ENCODE measurements at regions not wholly inside any gene's neighbourhood (a gene's known extent, or its start where the extent isn't known, plus 50 kb on each side); places are given as distances from the start of the nearest gene placed in this dataset.

DNA sequence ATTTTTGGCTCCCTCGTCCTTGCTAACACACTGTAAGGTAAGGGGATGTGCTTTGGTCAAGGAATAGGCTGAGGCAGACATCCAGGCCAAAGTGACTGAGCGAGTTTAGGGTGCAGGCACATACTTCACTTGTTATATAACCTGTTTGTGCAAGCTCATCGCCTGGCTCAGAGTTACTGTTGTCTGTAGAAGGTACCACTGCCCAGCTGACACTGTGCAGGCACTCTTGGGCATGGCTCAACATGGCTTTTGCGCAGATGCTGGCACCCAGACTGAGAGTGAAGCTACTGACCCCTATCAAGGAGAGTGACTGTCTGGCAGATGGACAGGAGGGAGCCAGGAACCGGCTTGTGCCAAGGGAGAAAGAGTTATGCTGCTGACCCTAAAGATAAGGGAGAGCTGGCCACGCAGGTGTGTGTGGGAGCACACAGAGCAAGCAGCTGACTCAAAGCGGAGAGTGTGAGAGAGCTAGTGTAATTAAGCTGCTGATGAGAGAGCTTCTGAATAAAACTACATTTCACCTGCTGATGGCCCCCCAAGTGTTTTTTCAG is 307.3 kb upstream of the USP24 start:
- no peak overlapping the region for H3K4me3 Mint-ChIP-seq
- no peak for TF ChIP-seq MXD4 (CRISPR knock-in tag; IDR thresholded peaks at IDR 0.05; ENCODE audit: borderline replicate concordance)
- no peak for TF ChIP-seq NFYB (CRISPR knock-in tag; conservative IDR thresholded peaks at IDR 0.05; ENCODE audit: low read depth)
- TF ChIP-seq, protein P1, sequence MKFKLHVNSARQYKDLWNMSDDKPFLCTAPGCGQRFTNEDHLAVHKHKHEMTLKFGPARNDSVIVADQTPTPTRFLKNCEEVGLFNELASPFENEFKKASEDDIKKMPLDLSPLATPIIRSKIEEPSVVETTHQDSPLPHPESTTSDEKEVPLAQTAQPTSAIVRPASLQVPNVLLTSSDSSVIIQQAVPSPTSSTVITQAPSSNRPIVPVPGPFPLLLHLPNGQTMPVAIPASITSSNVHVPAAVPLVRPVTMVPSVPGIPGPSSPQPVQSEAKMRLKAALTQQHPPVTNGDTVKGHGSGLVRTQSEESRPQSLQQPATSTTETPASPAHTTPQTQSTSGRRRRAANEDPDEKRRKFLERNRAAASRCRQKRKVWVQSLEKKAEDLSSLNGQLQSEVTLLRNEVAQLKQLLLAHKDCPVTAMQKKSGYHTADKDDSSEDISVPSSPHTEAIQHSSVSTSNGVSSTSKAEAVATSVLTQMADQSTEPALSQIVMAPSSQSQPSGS (CRISPR knock-in tag; IDR thresholded peaks at IDR 0.05; ENCODE audit: borderline replicate concordance, low read depth): no peak
- TF ChIP-seq JUN (CRISPR knock-in tag; IDR thresholded peaks at IDR 0.05): no peak
- TF ChIP-seq TP53 (CRISPR knock-in tag; IDR thresholded peaks at IDR 0.05): no peak
- TF ChIP-seq, protein P2, sequence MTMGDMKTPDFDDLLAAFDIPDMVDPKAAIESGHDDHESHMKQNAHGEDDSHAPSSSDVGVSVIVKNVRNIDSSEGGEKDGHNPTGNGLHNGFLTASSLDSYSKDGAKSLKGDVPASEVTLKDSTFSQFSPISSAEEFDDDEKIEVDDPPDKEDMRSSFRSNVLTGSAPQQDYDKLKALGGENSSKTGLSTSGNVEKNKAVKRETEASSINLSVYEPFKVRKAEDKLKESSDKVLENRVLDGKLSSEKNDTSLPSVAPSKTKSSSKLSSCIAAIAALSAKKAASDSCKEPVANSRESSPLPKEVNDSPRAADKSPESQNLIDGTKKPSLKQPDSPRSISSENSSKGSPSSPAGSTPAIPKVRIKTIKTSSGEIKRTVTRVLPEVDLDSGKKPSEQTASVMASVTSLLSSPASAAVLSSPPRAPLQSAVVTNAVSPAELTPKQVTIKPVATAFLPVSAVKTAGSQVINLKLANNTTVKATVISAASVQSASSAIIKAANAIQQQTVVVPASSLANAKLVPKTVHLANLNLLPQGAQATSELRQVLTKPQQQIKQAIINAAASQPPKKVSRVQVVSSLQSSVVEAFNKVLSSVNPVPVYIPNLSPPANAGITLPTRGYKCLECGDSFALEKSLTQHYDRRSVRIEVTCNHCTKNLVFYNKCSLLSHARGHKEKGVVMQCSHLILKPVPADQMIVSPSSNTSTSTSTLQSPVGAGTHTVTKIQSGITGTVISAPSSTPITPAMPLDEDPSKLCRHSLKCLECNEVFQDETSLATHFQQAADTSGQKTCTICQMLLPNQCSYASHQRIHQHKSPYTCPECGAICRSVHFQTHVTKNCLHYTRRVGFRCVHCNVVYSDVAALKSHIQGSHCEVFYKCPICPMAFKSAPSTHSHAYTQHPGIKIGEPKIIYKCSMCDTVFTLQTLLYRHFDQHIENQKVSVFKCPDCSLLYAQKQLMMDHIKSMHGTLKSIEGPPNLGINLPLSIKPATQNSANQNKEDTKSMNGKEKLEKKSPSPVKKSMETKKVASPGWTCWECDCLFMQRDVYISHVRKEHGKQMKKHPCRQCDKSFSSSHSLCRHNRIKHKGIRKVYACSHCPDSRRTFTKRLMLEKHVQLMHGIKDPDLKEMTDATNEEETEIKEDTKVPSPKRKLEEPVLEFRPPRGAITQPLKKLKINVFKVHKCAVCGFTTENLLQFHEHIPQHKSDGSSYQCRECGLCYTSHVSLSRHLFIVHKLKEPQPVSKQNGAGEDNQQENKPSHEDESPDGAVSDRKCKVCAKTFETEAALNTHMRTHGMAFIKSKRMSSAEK (CRISPR knock-in tag; IDR thresholded peaks at IDR 0.05; ENCODE audit: borderline replicate concordance): no peak
- no peaks in the 10 kb centered on the region for H3K36me3 Mint-ChIP-seq
- no peaks in the 10 kb centered on the region for H3K4me1 Mint-ChIP-seq
- peaks cover 5% of the 10 kb centered on the region; the same call in 1 of the 2 replicates for H3K27me3 Mint-ChIP-seq (ENCODE audit: low read depth)
- H3K9me3 Mint-ChIP-seq: peaks cover 9% of the 10 kb centered on the region; the same call in 1 of the 2 replicates
- ChIA-PET CTCF (no interaction called here), POLR2A (no interaction called here)
- no peak overlapping the region for H3K27ac Mint-ChIP-seq
- ATAC-seq: no peak
- no peak for DNase-seq (ENCODE audit: low spot score)

DNA sequence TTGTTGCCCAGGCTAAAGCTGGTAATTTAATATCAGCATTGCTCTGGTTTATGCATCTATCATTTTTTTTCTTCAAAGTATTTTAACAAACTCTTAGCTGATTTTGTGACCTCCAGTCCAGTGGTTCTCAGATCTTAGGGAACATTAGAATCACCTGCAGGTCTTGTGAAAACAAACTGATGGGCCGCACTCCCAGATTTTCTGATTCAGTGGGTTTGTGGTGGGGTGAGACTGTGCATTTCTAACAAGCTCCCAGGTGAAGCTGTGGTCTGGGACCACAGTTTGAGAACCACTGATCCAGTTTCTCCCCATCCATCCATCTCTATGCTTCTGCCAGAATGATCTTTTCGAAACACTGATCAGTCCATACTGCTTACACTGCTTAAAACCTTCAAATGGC is 305.7 kb upstream of the USP24 start:
- CTCF ChIA-PET: no interaction called here
- Mint-ChIP-seq H3K4me1 (no peaks in the 10 kb centered on the region), H3K27me3 (ENCODE audit: low read depth) (peaks cover 5% of the 10 kb centered on the region; the same call in 1 of the 2 replicates), H3K36me3 (no peaks in the 10 kb centered on the region), H3K9me3 (peaks cover 9% of the 10 kb centered on the region; the same call in 1 of the 2 replicates), H3K4me3 (no peak overlapping the region), H3K27ac (no peak overlapping the region)
- TF ChIP-seq NFATC4 (CRISPR knock-in tag; IDR thresholded peaks at IDR 0.05) (no peak), ELF4 (CRISPR knock-in tag; IDR thresholded peaks at IDR 0.05; ENCODE audit: low read depth) (no peak), CREB1 (CRISPR knock-in tag; IDR thresholded peaks at IDR 0.05) (no peak), ATF1 (CRISPR knock-in tag; IDR thresholded peaks at IDR 0.05) (no peak), GRHL2 (CRISPR knock-in tag; IDR thresholded peaks at IDR 0.05; ENCODE audit: insufficient replicate concordance, severe bottlenecking) (no peak), CBFB (CRISPR knock-in tag; IDR thresholded peaks at IDR 0.05; ENCODE audit: low read depth) (no peak), RELA (CRISPR knock-in tag; IDR thresholded peaks at IDR 0.05; ENCODE audit: borderline replicate concordance) (no peak), PRRX2 (CRISPR knock-in tag; IDR thresholded peaks at IDR 0.05) (no peak), SMAD4 (CRISPR knock-in tag; IDR thresholded peaks at IDR 0.05) (no peak), FOXJ3 (CRISPR knock-in tag; IDR thresholded peaks at IDR 0.05; ENCODE audit: borderline replicate concordance) (no peak), JAZF1 (CRISPR knock-in tag; IDR thresholded peaks at IDR 0.05) (no peak)
- TF ChIP-seq, protein P3, sequence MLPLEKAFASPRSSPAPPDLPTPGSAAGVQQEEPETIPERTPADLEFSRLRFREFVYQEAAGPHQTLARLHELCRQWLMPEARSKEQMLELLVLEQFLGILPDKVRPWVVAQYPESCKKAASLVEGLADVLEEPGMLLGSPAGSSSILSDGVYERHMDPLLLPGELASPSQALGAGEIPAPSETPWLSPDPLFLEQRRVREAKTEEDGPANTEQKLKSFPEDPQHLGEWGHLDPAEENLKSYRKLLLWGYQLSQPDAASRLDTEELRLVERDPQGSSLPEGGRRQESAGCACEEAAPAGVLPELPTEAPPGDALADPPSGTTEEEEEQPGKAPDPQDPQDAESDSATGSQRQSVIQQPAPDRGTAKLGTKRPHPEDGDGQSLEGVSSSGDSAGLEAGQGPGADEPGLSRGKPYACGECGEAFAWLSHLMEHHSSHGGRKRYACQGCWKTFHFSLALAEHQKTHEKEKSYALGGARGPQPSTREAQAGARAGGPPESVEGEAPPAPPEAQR (CRISPR knock-in tag; IDR thresholded peaks at IDR 0.05): no peak
- TF ChIP-seq, protein P4, sequence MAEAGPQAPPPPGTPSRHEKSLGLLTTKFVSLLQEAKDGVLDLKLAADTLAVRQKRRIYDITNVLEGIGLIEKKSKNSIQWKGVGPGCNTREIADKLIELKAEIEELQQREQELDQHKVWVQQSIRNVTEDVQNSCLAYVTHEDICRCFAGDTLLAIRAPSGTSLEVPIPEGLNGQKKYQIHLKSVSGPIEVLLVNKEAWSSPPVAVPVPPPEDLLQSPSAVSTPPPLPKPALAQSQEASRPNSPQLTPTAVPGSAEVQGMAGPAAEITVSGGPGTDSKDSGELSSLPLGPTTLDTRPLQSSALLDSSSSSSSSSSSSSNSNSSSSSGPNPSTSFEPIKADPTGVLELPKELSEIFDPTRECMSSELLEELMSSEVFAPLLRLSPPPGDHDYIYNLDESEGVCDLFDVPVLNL (CRISPR knock-in tag; IDR thresholded peaks at IDR 0.05; ENCODE audit: borderline replicate concordance, low read depth): no peak
- TF ChIP-seq, protein P5, sequence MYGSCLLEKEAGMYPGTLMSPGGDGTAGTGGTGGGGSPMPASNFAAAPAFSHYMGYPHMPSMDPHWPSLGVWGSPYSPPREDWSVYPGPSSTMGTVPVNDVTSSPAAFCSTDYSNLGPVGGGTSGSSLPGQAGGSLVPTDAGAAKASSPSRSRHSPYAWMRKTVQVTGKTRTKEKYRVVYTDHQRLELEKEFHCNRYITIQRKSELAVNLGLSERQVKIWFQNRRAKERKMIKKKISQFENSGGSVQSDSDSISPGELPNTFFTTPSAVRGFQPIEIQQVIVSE (CRISPR knock-in tag; IDR thresholded peaks at IDR 0.05; ENCODE audit: borderline replicate concordance): no peak
- TF ChIP-seq, protein P6, sequence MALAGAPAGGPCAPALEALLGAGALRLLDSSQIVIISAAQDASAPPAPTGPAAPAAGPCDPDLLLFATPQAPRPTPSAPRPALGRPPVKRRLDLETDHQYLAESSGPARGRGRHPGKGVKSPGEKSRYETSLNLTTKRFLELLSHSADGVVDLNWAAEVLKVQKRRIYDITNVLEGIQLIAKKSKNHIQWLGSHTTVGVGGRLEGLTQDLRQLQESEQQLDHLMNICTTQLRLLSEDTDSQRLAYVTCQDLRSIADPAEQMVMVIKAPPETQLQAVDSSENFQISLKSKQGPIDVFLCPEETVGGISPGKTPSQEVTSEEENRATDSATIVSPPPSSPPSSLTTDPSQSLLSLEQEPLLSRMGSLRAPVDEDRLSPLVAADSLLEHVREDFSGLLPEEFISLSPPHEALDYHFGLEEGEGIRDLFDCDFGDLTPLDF (CRISPR knock-in tag; IDR thresholded peaks at IDR 0.05): no peak
- TF ChIP-seq, protein P1 (CRISPR knock-in tag; IDR thresholded peaks at IDR 0.05; ENCODE audit: borderline replicate concordance, low read depth): no peak
- no peak for ATAC-seq
- POLR2A ChIA-PET: no interaction called here
- DNase-seq (ENCODE audit: low spot score): no peak
